Astrocyte (in vitro differentiated cells and primary cell): ENCODE measurements at regions not wholly inside any gene's neighbourhood (a gene's known extent, or its start where the extent isn't known, plus 50 kb on each side); places are given as distances from the start of the nearest gene placed in this dataset.

ENCODE experiments used
- DNase-seq: peaks from one replicate; pipeline ENCODE4 v3.0.0-alpha.2; 2010; ENCODE audit warnings: low read depth
- FAIRE-seq: peaks from 2 replicates; lab custom pipeline; 2011; peaks lifted over from hg19 to GRCh38; lab: Jason Lieb, UNC
- H2AFZ ChIP-seq: 2 replicates; pipeline ENCODE4 v1.6.0; 2012; ENCODE audit warnings: low read depth, low read length, inconsistent platforms
- H3K27ac ChIP-seq: 2 replicates; pipeline ENCODE4 v1.5.1; 2011; ENCODE audit warnings: low read depth, low read length, inconsistent platforms
- H3K27me3 ChIP-seq: 2 replicates; pipeline ENCODE4 v1.6.0; 2011; ENCODE audit warnings: low read length, inconsistent platforms; ENCODE audit not compliant: insufficient read depth
- H3K36me3 ChIP-seq: 2 replicates; pipeline ENCODE4 v1.5.1; 2011; ENCODE audit warnings: low read length, inconsistent platforms; ENCODE audit not compliant: insufficient read depth
- H3K4me1 ChIP-seq: 2 replicates; pipeline ENCODE4 v1.5.1; 2011; ENCODE audit warnings: low read length, inconsistent platforms; ENCODE audit not compliant: insufficient read depth
- H3K4me2 ChIP-seq: 2 replicates; pipeline ENCODE4 v1.6.0; 2012; ENCODE audit warnings: low read length, inconsistent platforms
- H3K4me3 ChIP-seq: 2 replicates; pipeline ENCODE4 v1.5.1; 2011; ENCODE audit warnings: low read depth, mild to moderate bottlenecking, low read length, inconsistent platforms; ENCODE audit not compliant: insufficient read depth
- H3K79me2 ChIP-seq: 2 replicates; pipeline ENCODE4 v1.6.0; 2012; ENCODE audit warnings: mild to moderate bottlenecking, low read length, inconsistent platforms; ENCODE audit not compliant: insufficient read depth
- H3K9ac ChIP-seq: 2 replicates; pipeline ENCODE4 v1.6.0; 2012; ENCODE audit warnings: mild to moderate bottlenecking, low read length, inconsistent platforms
- H3K9me3 ChIP-seq: 2 replicates; pipeline ENCODE4 v1.5.1; 2012; ENCODE audit warnings: low read depth, mild to moderate bottlenecking, low read length, inconsistent platforms; ENCODE audit not compliant: insufficient read depth
- H4K20me1 ChIP-seq: 2 replicates; pipeline ENCODE4 v1.6.0; 2012; ENCODE audit warnings: low read length, inconsistent platforms; ENCODE audit not compliant: insufficient read depth
- H3K27ac Mint-ChIP-seq: one replicate; pipeline ENCODE4 v1.8.0; 2021; ENCODE audit warnings: mild to moderate bottlenecking, mixed read lengths; ENCODE audit not compliant: unreplicated experiment
- H3K27me3 Mint-ChIP-seq: one replicate; pipeline ENCODE4 v1.8.0; 2021; ENCODE audit warnings: low read depth, mixed read lengths; ENCODE audit not compliant: unreplicated experiment
- H3K36me3 Mint-ChIP-seq: one replicate; pipeline ENCODE4 v1.8.0; 2021; ENCODE audit warnings: low read depth, mixed read lengths; ENCODE audit not compliant: unreplicated experiment
- H3K4me1 Mint-ChIP-seq: one replicate; pipeline ENCODE4 v1.8.0; 2021; ENCODE audit warnings: low read depth, mixed read lengths; ENCODE audit not compliant: unreplicated experiment
- H3K4me3 Mint-ChIP-seq: one replicate; pipeline ENCODE4 v1.8.0; 2021; ENCODE audit warnings: mild to moderate bottlenecking, moderate library complexity, mixed read lengths; ENCODE audit not compliant: unreplicated experiment
- H3K9me3 Mint-ChIP-seq: one replicate; pipeline ENCODE4 v1.8.0; 2021; ENCODE audit warnings: mild to moderate bottlenecking, mixed read lengths; ENCODE audit not compliant: unreplicated experiment
- EZH2 ChIP-seq: IDR thresholded peaks from 2 replicates; pipeline ENCODE4 v1.6.1; 2012; ENCODE audit warnings: mild to moderate bottlenecking, low read length, inconsistent platforms; ENCODE audit not compliant: insufficient read depth
- TF ChIP-seq, protein P1 (sequence below): IDR thresholded peaks from 2 replicates; pipeline ENCODE4 v1.5.1; 2011; ENCODE audit warnings: low read depth, mild to moderate bottlenecking, inconsistent platforms, low read length, moderate library complexity; ENCODE audit not compliant: insufficient read depth

DNA sequence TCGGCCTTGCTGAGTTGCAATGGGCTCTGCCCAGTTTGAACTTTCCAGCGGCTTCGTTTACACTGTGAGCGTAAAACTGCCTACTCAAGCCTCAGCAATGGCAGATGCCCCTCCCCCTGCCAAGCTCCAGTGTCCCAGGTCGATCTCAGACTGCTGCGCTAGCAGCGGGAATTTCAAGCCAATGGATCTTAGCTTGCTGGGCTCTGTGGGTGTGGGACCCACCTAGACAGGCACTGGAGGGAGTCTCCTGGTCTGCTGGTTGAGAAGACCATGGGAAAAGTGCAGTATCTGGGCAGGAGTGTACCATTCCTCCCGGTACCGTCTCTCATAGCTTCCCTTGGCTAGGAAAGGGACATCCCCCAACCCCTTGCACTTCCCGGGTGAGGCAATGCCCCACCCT lies 88.2 kb downstream of the KLHL28 start:
- Histone ChIP-seq H3K79me2 (no peaks in the 10 kb centered on the region), H3K27me3 (no peaks in the 10 kb centered on the region), H3K4me1 (no peaks in the 10 kb centered on the region), H3K9ac (no peak overlapping the region), H3K4me2 (no peak overlapping the region), H3K4me3 (no peak overlapping the region), H2AFZ (no peak overlapping the region), H4K20me1 (no peaks in the 10 kb centered on the region), H3K27ac (no peak overlapping the region), H3K36me3 (no peaks in the 10 kb centered on the region), H3K9me3 (no peaks in the 10 kb centered on the region)
- no peaks in the 10 kb centered on the region for H3K4me1 Mint-ChIP-seq
- peaks cover 18% of the 10 kb centered on the region for H3K9me3 Mint-ChIP-seq
- FAIRE-seq (no peak), DNase-seq (no peak)
- TF ChIP-seq, protein P1, sequence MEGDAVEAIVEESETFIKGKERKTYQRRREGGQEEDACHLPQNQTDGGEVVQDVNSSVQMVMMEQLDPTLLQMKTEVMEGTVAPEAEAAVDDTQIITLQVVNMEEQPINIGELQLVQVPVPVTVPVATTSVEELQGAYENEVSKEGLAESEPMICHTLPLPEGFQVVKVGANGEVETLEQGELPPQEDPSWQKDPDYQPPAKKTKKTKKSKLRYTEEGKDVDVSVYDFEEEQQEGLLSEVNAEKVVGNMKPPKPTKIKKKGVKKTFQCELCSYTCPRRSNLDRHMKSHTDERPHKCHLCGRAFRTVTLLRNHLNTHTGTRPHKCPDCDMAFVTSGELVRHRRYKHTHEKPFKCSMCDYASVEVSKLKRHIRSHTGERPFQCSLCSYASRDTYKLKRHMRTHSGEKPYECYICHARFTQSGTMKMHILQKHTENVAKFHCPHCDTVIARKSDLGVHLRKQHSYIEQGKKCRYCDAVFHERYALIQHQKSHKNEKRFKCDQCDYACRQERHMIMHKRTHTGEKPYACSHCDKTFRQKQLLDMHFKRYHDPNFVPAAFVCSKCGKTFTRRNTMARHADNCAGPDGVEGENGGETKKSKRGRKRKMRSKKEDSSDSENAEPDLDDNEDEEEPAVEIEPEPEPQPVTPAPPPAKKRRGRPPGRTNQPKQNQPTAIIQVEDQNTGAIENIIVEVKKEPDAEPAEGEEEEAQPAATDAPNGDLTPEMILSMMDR: no peak
- TF ChIP-seq EZH2: no peak
- H3K4me3 Mint-ChIP-seq: no peak overlapping the region
- H3K27ac Mint-ChIP-seq: no peak overlapping the region
- peaks cover 1% of the 10 kb centered on the region for H3K27me3 Mint-ChIP-seq
- no peaks in the 10 kb centered on the region for H3K36me3 Mint-ChIP-seq

DNA sequence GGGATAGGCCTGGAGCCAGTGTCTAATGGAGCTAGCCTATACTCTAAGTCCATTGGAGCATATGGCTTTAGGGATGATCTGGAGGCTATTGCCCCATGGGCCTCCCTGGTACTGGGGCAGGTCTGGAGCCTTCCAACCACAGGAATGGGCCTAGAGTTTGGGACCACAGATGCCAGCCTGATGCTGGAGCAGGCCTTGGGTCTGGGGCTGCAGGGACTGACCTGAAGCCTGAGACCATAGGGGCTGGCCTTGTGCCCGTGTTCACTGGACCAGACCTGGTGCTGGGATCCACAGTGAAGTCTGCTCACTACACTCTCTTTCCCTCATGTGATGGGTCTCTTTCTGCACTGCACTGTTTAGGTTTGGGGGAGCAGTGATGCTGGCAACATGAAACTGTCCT lies 95.0 kb downstream of the KLHL28 start:
- H3K27ac ChIP-seq: no peak overlapping the region
- TF ChIP-seq EZH2: no peak
- TF ChIP-seq, protein P1: no peak

DNA sequence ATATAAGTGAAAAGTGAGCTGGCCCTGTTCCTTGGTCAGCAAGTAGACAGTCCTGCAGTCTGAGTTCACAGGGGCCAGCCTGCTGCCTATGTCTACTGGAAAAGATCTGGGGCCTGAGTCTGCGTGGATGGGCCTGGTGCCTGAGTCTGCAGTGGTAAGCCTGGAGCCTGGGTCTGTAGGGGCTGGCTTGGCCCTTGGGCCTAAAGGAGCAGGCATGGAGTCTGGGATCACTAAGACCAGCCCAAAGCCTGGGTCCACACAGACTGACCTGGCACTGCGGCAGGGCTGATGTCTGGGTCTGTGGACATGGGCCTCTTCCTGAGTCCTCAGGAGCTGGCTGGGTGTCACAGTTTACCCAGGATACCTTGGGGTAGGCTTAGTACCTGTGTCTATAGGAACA lies 95.4 kb downstream of the KLHL28 start:
- no peak overlapping the region for H3K27ac Mint-ChIP-seq
- no peaks in the 10 kb centered on the region for H3K36me3 Mint-ChIP-seq
- no peak overlapping the region for H3K9ac ChIP-seq
- H4K20me1 ChIP-seq: no peaks in the 10 kb centered on the region
- FAIRE-seq (no peak), DNase-seq (no peak)
- TF ChIP-seq EZH2: no peak
- TF ChIP-seq, protein P1: no peak
- no peak overlapping the region for H3K4me3 ChIP-seq
- H3K4me1 Mint-ChIP-seq: no peaks in the 10 kb centered on the region
- no peaks in the 10 kb centered on the region for H3K4me1 ChIP-seq
- H3K79me2 ChIP-seq: no peaks in the 10 kb centered on the region
- H3K27me3 ChIP-seq: no peaks in the 10 kb centered on the region
- no peak overlapping the region for H3K27ac ChIP-seq
- no peak overlapping the region for H2AFZ ChIP-seq
- no peaks in the 10 kb centered on the region for H3K27me3 Mint-ChIP-seq
- peaks cover 8% of the 10 kb centered on the region for H3K9me3 Mint-ChIP-seq
- H3K4me2 ChIP-seq: no peak overlapping the region
- H3K4me3 Mint-ChIP-seq: no peak overlapping the region
- H3K9me3 ChIP-seq: no peaks in the 10 kb centered on the region
- no peaks in the 10 kb centered on the region for H3K36me3 ChIP-seq

More for the DNA sequence above, 95.0 kb downstream of the KLHL28 start:
- Mint-ChIP-seq H3K4me1 (no peaks in the 10 kb centered on the region), H3K4me3 (no peak overlapping the region), H3K27me3 (no peaks in the 10 kb centered on the region), H3K27ac (no peak overlapping the region), H3K36me3 (no peaks in the 10 kb centered on the region), H3K9me3 (peaks cover 11% of the 10 kb centered on the region)
- no peaks in the 10 kb centered on the region for H3K79me2 ChIP-seq
- H3K27me3 ChIP-seq: no peaks in the 10 kb centered on the region
- DNase-seq (no peak), FAIRE-seq (no peak)
- H2AFZ ChIP-seq: no peak overlapping the region
- no peaks in the 10 kb centered on the region for H4K20me1 ChIP-seq
- H3K36me3 ChIP-seq: no peaks in the 10 kb centered on the region
- H3K4me2 ChIP-seq: no peak overlapping the region
- no peak overlapping the region for H3K9ac ChIP-seq
- H3K4me1 ChIP-seq: no peaks in the 10 kb centered on the region
- no peak overlapping the region for H3K4me3 ChIP-seq
- H3K9me3 ChIP-seq: no peaks in the 10 kb centered on the region
